ENCODE measurements at regions not wholly inside any gene's neighbourhood (a gene's known extent, or its start where the extent isn't known, plus 50 kb on each side); places are given as distances from the start of the nearest gene placed in this dataset.

GRCh38 chr5:2277886-2278285 lies 395.2 kb upstream of the IRX4 start:
- no peak overlapping the region for H3K4me3 ChIP-seq (ENCODE audit: low read length)
- no peak for TF ChIP-seq CTCF (conservative IDR thresholded peaks at IDR 0.05; ENCODE audit: low read length)

GRCh38 chr5:2276101-2276500 lies 393.4 kb upstream of the IRX4 start:
- H3K4me3 ChIP-seq (ENCODE audit: low read length) = no peak overlapping the region
- no peak for DNase-seq (ENCODE audit: low read depth)
- no peak for TF ChIP-seq CTCF (conservative IDR thresholded peaks at IDR 0.05; ENCODE audit: low read length)

More at GRCh38 chr5:2277886-2278285, 395.2 kb upstream of the IRX4 start:
- DNase-seq (ENCODE audit: low read depth) = no peak

DNA sequence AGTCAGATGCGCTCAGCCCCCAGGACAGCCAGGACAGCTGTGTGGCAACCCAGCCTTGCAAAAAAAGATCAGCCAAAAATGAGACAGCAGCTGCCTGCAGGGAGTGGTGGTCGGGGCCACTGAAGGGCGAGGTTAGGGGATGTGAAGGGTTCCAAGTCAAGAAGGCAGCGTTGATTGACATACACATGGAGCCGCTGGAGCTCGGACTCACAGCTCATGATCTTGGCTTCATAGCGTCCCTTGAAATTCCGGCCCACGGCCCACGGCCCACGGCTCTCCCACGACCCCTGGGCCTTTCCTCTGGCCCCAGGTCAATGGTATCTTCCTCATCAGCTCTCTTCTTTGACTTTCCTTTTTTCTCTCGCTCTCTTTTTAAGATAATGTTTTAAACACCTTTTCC lies 390.0 kb upstream of the IRX4 start:
- no peak for DNase-seq (ENCODE audit: low read depth)
- H3K4me3 ChIP-seq (ENCODE audit: low read length) = no peak overlapping the region
- no peak for TF ChIP-seq CTCF (conservative IDR thresholded peaks at IDR 0.05; ENCODE audit: low read length)

GRCh38 chr5:2272039-2272438 lies 389.3 kb upstream of the IRX4 start:
- TF ChIP-seq CTCF (conservative IDR thresholded peaks at IDR 0.05; ENCODE audit: low read length) = no peak
- no peak for DNase-seq (ENCODE audit: low read depth)
- no peak overlapping the region for H3K4me3 ChIP-seq (ENCODE audit: low read length)

DNA sequence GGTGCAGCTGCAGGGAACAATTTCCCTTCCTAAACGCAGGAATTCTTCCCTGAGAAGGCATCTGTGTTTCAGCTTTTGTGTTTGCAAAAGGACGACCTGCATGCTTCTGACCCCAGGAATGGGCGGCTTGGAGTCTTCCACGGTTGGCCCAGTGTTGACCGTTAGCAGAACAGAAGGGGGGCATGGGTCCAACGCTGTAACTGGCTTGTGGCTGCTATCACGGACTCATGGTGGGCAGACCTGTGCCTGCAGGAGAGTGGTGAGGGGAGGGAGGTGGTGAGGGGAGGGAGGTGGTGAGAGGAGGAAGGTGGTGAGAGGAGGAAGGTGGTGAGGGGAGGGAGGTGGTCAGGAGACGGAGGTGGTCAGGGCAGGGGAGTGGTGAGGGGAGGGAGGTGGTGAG lies 388.6 kb upstream of the IRX4 start:
- no peak overlapping the region for H3K4me3 ChIP-seq (ENCODE audit: low read length)
- no peak for TF ChIP-seq CTCF (conservative IDR thresholded peaks at IDR 0.05; ENCODE audit: low read length)
- DNase-seq (ENCODE audit: low read depth) = no peak

GRCh38 chr5:2270467-2270866 lies 387.7 kb upstream of the IRX4 start:
- no peak overlapping the region for H3K4me3 ChIP-seq (ENCODE audit: low read length)
- TF ChIP-seq CTCF (conservative IDR thresholded peaks at IDR 0.05; ENCODE audit: low read length) = no peak
- DNase-seq (ENCODE audit: low read depth) = no peak

DNA sequence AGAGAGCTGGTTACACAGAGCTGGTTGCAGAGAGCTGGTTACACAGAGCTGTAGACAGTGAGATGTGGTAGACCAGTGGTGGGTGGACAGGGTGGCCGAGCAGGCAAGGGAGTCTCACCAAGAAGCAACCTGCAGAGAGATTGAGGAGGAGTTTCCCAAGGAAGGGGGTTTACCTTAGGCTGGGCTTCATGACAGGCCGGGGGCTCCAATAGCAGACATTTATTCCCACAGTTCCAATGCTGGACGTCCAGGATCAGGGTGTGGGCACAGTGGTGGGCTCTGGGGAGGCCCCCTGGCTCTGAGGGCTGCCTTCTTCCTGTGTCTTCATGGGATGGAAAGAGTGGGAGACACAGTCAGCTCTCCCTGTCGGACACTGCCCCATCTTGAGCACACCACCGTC lies 386.9 kb upstream of the IRX4 start:
- no peak for DNase-seq (ENCODE audit: low read depth)
- H3K4me3 ChIP-seq (ENCODE audit: low read length) = no peak overlapping the region
- no peak for TF ChIP-seq CTCF (conservative IDR thresholded peaks at IDR 0.05; ENCODE audit: low read length)

Measured in AG10803 (cell line).